Activated CD4-positive, alpha-beta T cell treated with anti-CD3 and anti-CD28 coated beads for 36 hours (primary cell): ENCODE measurements at regions not wholly inside any gene's neighbourhood (a gene's known extent, or its start where the extent isn't known, plus 50 kb on each side); places are given as distances from the start of the nearest gene placed in this dataset.

Experiments
- ATAC-seq: fragments of 200-7000 bp; cut with Tn5 transposase; one replicate; pipeline ENCODE4 v1.10.0; 2021; ENCODE audit warnings: mild to moderate bottlenecking, moderate library complexity
- CTCF ChIA-PET: fragments of 350-600 bp; sonication (Branson Sonifier 250); formaldehyde crosslinking; loops from one replicate; lab custom pipeline; 2021; ENCODE audit warnings: antibody characterized with exemption; lab: Charles Lee
- POLR2A ChIA-PET: fragments of 350-600 bp; sonication (Branson Sonifier 250); formaldehyde crosslinking; loops from one replicate; lab custom pipeline; 2021; ENCODE audit warnings: antibody characterized with exemption, inconsistent platforms; lab: Charles Lee
- DNase-seq: peaks from one replicate; pipeline ENCODE4 v3.0.0-alpha.2; 2020
- H3K27ac Mint-ChIP-seq: one replicate; pipeline ENCODE4 v1.8.0; 2021; ENCODE audit warnings: mixed read lengths
- H3K27me3 Mint-ChIP-seq: one replicate; pipeline ENCODE4 v1.8.0; 2021; ENCODE audit warnings: mixed read lengths
- H3K36me3 Mint-ChIP-seq: one replicate; pipeline ENCODE4 v1.8.0; 2021; ENCODE audit warnings: low read depth, mixed read lengths
- H3K4me1 Mint-ChIP-seq: one replicate; pipeline ENCODE4 v1.8.0; 2021; ENCODE audit warnings: mixed read lengths
- H3K4me3 Mint-ChIP-seq: one replicate; pipeline ENCODE4 v1.8.0; 2021; ENCODE audit warnings: mild to moderate bottlenecking, moderate library complexity, mixed read lengths
- H3K9me3 Mint-ChIP-seq: one replicate; pipeline ENCODE4 v1.8.0; 2021; ENCODE audit warnings: low read depth, mixed read lengths
- intact Hi-C, 2 experiments: fragments of 100-400 bp; cut with DNase I in 1 of 2; cut with micrococcal nuclease in 1 of 2; formaldehyde crosslinking; loops; one replicate each; pipeline versions ENCODE4 v1.14.2 to v1.15.1; 2022 to 2024; cut with DNase I, micrococcal nuclease

DNA sequence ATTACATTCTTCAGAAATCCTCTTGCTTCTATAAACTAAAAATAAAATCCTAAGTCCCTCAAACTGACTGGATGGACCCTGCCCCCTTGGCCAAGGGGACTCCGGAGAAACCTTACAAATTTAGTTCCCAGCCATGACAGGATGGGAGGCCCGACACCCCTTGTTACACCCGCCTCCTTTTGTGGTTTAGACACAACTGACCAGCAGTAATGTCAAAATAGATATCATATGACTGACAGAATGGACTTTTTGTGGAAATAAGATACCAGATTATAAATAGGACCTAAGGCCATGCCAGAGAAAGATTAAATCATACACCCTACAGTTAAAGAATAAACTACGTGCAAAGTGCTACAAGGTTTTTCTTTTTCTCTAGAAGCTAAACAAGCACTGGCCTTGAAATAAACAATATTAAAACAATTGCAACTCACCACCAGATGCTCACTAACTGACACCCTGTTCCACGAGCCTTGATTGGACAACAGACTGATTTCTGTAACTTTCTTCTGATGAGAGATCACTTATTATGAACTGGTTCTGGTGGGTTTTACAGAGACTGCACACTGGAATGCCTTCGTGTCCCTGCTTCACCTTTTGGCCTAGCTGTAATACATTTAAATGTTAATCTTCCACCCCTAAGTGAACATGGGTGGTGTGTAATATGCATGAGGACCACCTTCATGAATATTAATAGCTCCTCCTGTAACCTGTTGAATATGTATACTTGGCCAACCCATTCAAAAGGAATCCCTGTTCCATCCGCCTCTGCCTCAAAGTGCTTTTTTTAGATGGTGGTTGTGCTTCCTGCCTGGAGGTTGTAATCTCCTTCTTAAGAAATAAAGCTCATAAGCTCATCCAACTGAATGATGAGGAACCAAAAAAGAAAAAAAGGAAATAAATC, 99.6 kb downstream of the ODF2L start:
- ChIA-PET CTCF (no interaction called here), POLR2A (no interaction called here)
- DNase-seq (no peak), ATAC-seq (no peak)
- Mint-ChIP-seq H3K4me1 (no peaks in the 10 kb centered on the region), H3K9me3 (peaks cover 5% of the 10 kb centered on the region), H3K27ac (no peak overlapping the region), H3K27me3 (no peaks in the 10 kb centered on the region), H3K4me3 (no peak overlapping the region), H3K36me3 (no peaks in the 10 kb centered on the region)
- intact Hi-C loops: loop anchor here in 1 of 2 experiments (2.0 kb wide), 1 partner anchor 20 kb away; no protein-coding TSS in a partner anchor

DNA sequence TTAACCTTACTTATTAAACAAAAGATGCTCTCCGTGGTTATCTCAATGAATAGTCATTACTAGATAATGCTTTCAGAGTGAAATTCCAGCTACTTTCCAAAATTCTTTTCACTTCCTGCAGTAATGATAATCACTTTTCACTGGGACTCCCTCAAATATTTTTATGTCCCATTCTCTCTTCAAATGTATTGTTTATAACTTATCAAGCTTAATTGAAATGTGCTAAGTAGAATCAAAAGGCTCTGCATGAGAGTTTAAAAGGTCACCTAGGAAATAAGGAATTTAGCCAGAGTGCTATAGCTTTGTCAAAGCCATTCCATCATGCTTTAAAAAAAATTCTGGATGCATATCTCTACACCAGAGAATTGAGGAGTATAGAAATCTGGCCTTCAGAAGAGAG, 106.4 kb downstream of the ODF2L start:
- Mint-ChIP-seq H3K36me3 (no peaks in the 10 kb centered on the region), H3K4me3 (no peak overlapping the region), H3K27me3 (no peaks in the 10 kb centered on the region), H3K27ac (no peak overlapping the region), H3K4me1 (no peaks in the 10 kb centered on the region), H3K9me3 (no peaks in the 10 kb centered on the region)
- ATAC-seq (no peak), DNase-seq (no peak)
- ChIA-PET CTCF (no interaction called here), POLR2A (no interaction called here)
- intact Hi-C loops: no loop called here

- intact Hi-C loops: no loop called here
- Mint-ChIP-seq H3K27me3 (no peaks in the 10 kb centered on the region), H3K9me3 (no peaks in the 10 kb centered on the region), H3K4me3 (no peak overlapping the region), H3K36me3 (no peaks in the 10 kb centered on the region), H3K27ac (no peak overlapping the region), H3K4me1 (no peaks in the 10 kb centered on the region)
- POLR2A ChIA-PET: no interaction called here
- CTCF ChIA-PET: no interaction called here
- DNase-seq: no peak
- ATAC-seq: no peak
Observed at GRCh38 chr1:86289161-86289560, 107.0 kb downstream of the ODF2L start.

- CTCF ChIA-PET: no interaction called here
- no peaks in the 10 kb centered on the region for H3K4me1 Mint-ChIP-seq
- H3K9me3 Mint-ChIP-seq: no peaks in the 10 kb centered on the region
- ATAC-seq (no peak), DNase-seq (no peak)
- intact Hi-C loops: no loop called here
- no peak overlapping the region for H3K27ac Mint-ChIP-seq
- H3K27me3 Mint-ChIP-seq: no peaks in the 10 kb centered on the region
- POLR2A ChIA-PET: no interaction called here
- no peaks in the 10 kb centered on the region for H3K36me3 Mint-ChIP-seq
- no peak overlapping the region for H3K4me3 Mint-ChIP-seq
Observed at GRCh38 chr1:86288586-86289147, 107.5 kb downstream of the ODF2L start.

DNA sequence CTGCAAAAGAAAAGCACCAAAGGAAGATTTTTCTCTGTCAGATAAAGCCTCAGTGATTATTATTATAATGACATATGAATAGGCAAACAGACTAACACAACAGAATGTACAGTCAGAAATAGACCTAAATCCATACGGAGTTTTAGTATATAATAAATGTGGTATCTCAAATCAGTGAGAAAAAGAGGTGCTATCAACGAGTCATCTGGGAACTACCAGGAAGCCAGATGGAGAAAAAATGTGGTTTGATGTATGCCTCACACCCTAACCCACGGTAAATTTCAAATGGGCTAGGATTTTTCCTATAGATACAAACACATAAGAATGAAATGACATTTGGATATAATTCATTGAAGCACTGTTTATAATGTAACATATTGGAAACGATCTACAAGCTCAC, 110.3 kb downstream of the ODF2L start:
- CTCF ChIA-PET: no interaction called here
- H3K27me3 Mint-ChIP-seq: peaks cover 3% of the 10 kb centered on the region
- no peak overlapping the region for H3K4me3 Mint-ChIP-seq
- no peaks in the 10 kb centered on the region for H3K9me3 Mint-ChIP-seq
- no peak overlapping the region for H3K27ac Mint-ChIP-seq
- H3K4me1 Mint-ChIP-seq: no peaks in the 10 kb centered on the region
- POLR2A ChIA-PET: no interaction called here
- intact Hi-C loops: no loop called here
- ATAC-seq: no peak
- no peaks in the 10 kb centered on the region for H3K36me3 Mint-ChIP-seq
- DNase-seq: no peak

- ATAC-seq (no peak), DNase-seq (no peak)
- CTCF ChIA-PET: interaction anchor here (1.0 kb wide), 1 partner anchor 10 kb away, joined by 3 read pairs; no protein-coding TSS in a partner anchor
- POLR2A ChIA-PET: no interaction called here
- intact Hi-C loops: no loop called here
- Mint-ChIP-seq H3K4me1 (no peaks in the 10 kb centered on the region), H3K9me3 (no peaks in the 10 kb centered on the region), H3K27ac (no peak overlapping the region), H3K4me3 (no peak overlapping the region), H3K36me3 (no peaks in the 10 kb centered on the region), H3K27me3 (peaks cover 3% of the 10 kb centered on the region)
Observed at GRCh38 chr1:86282611-86283010, 113.5 kb downstream of the ODF2L start.

GRCh38 chr1:86277936-86278335, 118.2 kb downstream of the ODF2L start:
- peaks cover 3% of the 10 kb centered on the region for H3K27me3 Mint-ChIP-seq
- H3K27ac Mint-ChIP-seq: no peak overlapping the region
- H3K4me3 Mint-ChIP-seq: no peak overlapping the region
- DNase-seq: no peak
- no peaks in the 10 kb centered on the region for H3K4me1 Mint-ChIP-seq
- CTCF ChIA-PET: no interaction called here
- ATAC-seq: no peak
- intact Hi-C loops: no loop called here
- H3K36me3 Mint-ChIP-seq: no peaks in the 10 kb centered on the region
- POLR2A ChIA-PET: no interaction called here
- H3K9me3 Mint-ChIP-seq: no peaks in the 10 kb centered on the region

- ChIA-PET POLR2A (no interaction called here), CTCF (no interaction called here)
- no peak overlapping the region for H3K27ac Mint-ChIP-seq
- H3K4me1 Mint-ChIP-seq: no peaks in the 10 kb centered on the region
- no peak for DNase-seq
- no peaks in the 10 kb centered on the region for H3K36me3 Mint-ChIP-seq
- intact Hi-C loops: no loop called here
- H3K27me3 Mint-ChIP-seq: no peaks in the 10 kb centered on the region
- ATAC-seq: no peak
- no peaks in the 10 kb centered on the region for H3K9me3 Mint-ChIP-seq
- H3K4me3 Mint-ChIP-seq: no peak overlapping the region
Observed at GRCh38 chr1:86273066-86273465, 116.5 kb upstream of the COL24A1 start.

DNA sequence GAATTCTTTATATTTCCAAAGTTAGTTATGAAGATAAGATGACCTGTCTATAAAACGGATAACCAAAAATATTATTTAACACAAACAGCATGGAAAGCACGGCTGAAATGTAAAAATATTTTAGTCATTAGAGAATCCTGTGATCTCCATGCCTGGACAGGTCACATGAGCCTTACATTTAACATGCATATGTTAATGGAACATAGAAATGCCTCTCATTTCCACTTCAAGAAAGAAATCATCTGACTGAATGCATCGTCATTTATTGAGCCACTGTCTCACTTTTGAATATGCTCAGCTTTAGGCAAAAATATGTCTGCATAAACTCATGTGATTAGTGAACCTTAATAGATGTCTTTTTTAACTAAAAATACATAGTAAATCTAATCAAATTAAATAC, 115.5 kb upstream of the COL24A1 start:
- intact Hi-C loops: no loop called here
- ATAC-seq: no peak

GRCh38 chr1:86271046-86271445, 114.5 kb upstream of the COL24A1 start:
- Mint-ChIP-seq H3K27ac (no peak overlapping the region), H3K36me3 (no peaks in the 10 kb centered on the region), H3K4me1 (no peaks in the 10 kb centered on the region), H3K9me3 (no peaks in the 10 kb centered on the region), H3K4me3 (no peak overlapping the region), H3K27me3 (no peaks in the 10 kb centered on the region)
- ATAC-seq (no peak), DNase-seq (no peak)
- intact Hi-C loops: no loop called here
- ChIA-PET CTCF (no interaction called here), POLR2A (no interaction called here)

More for the DNA sequence above, 115.5 kb upstream of the COL24A1 start:
- no peaks in the 10 kb centered on the region for H3K9me3 Mint-ChIP-seq
- ChIA-PET CTCF (no interaction called here), POLR2A (no interaction called here)
- H3K27me3 Mint-ChIP-seq: no peaks in the 10 kb centered on the region
- no peak for DNase-seq
- H3K4me1 Mint-ChIP-seq: no peaks in the 10 kb centered on the region
- H3K27ac Mint-ChIP-seq: no peak overlapping the region
- no peaks in the 10 kb centered on the region for H3K36me3 Mint-ChIP-seq
- H3K4me3 Mint-ChIP-seq: no peak overlapping the region

DNA sequence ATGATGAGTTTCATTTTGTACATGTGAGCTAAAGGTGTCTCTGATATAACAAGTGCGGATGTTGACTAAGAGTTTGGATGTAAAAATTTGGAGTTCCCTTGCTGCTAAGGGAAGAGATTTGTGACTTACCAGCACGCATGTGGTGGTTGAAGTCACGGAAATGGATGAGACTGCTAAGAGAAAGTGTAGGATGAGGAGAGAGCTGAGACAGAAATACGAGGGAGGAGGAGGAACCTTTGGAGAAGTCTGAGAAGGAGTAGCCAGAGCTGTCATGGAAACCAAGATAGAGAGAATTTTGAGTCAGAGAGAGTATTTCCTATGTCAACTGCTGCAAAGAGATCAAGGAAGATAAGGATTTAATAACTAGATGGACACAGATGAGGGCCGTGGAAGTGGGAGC, 106.5 kb upstream of the COL24A1 start:
- intact Hi-C loops: no loop called here
- Mint-ChIP-seq H3K27me3 (no peaks in the 10 kb centered on the region), H3K4me1 (no peaks in the 10 kb centered on the region), H3K9me3 (no peaks in the 10 kb centered on the region), H3K4me3 (no peak overlapping the region), H3K36me3 (no peaks in the 10 kb centered on the region), H3K27ac (no peak overlapping the region)
- ChIA-PET CTCF (interaction anchor here (0.6 to 1.8 kb wide), 3 partner anchors 9 to 457 kb away, joined by 3 to 4 read pairs (median 3); no protein-coding TSS in a partner anchor), POLR2A (no interaction called here)
- DNase-seq: no peak
- no peak for ATAC-seq

- Mint-ChIP-seq H3K27me3 (no peaks in the 10 kb centered on the region), H3K4me1 (no peaks in the 10 kb centered on the region), H3K36me3 (no peaks in the 10 kb centered on the region), H3K9me3 (no peaks in the 10 kb centered on the region), H3K27ac (no peak overlapping the region), H3K4me3 (no peak overlapping the region)
- DNase-seq (no peak), ATAC-seq (no peak)
- CTCF ChIA-PET: no interaction called here
- POLR2A ChIA-PET: no interaction called here
- intact Hi-C loops: no loop called here
Observed at GRCh38 chr1:86260476-86260875, 103.9 kb upstream of the COL24A1 start.
